ENCODE measurements at regions not wholly inside any gene's neighbourhood (a gene's known extent, or its start where the extent isn't known, plus 50 kb on each side); places are given as distances from the start of the nearest gene placed in this dataset.

- Histone ChIP-seq H4K20me1 (ENCODE audit: insufficient read depth, low read length) (no peaks in the 10 kb centered on the region), H2AFZ (ENCODE audit: low read length) (no peak overlapping the region), H3K36me3 (replicated peaks; ENCODE audit: insufficient read depth, low read length) (no peaks in the 10 kb centered on the region), H3K4me2 (ENCODE audit: low read depth, low read length) (no peak overlapping the region), H3K27ac (ENCODE audit: low read length) (no peak overlapping the region), H3F3A (ENCODE audit: insufficient read depth, low read length) (no peaks in the 10 kb centered on the region), H3K27me3 (replicated peaks; ENCODE audit: insufficient read depth, low read length) (no peaks in the 10 kb centered on the region), H3K9me2 (replicated peaks; ENCODE audit: insufficient read depth, low read length) (no peaks in the 10 kb centered on the region; the same call in 1 of the 2 replicates), H3K9me3 (replicated peaks; ENCODE audit: insufficient read depth, low read length) (no peaks in the 10 kb centered on the region), H3K9ac (ENCODE audit: low read length) (no peak overlapping the region), H3K79me2 (ENCODE audit: low read length) (no peaks in the 10 kb centered on the region), H3K4me3 (ENCODE audit: low read length) (no peak overlapping the region), H3K4me1 (ENCODE audit: low read length) (no peaks in the 10 kb centered on the region)
- no peak for DNase-seq
- TF ChIP-seq EZH2 (optimal IDR thresholded peaks at IDR 0.05; ENCODE audit: low read depth, low read length) (no peak), EZH2phosphoT487 (IDR thresholded peaks at IDR 0.05; ENCODE audit: low read length) (no peak), CTCF (IDR thresholded peaks at IDR 0.05; ENCODE audit: low read length) (no peak)
These were observed 239.4 kb downstream of the SPATA18 start for GRCh38 chr4:52290466-52290865.

- Histone ChIP-seq H3F3A (ENCODE audit: insufficient read depth, low read length) (no peaks in the 10 kb centered on the region), H2AFZ (ENCODE audit: low read length) (no peak overlapping the region), H3K9me3 (replicated peaks; ENCODE audit: insufficient read depth, low read length) (no peaks in the 10 kb centered on the region), H3K27ac (ENCODE audit: low read length) (no peak overlapping the region), H3K4me3 (ENCODE audit: low read length) (no peak overlapping the region), H3K4me1 (ENCODE audit: low read length) (no peaks in the 10 kb centered on the region), H3K4me2 (ENCODE audit: low read depth, low read length) (no peak overlapping the region), H3K36me3 (replicated peaks; ENCODE audit: insufficient read depth, low read length) (no peaks in the 10 kb centered on the region), H4K20me1 (ENCODE audit: insufficient read depth, low read length) (no peaks in the 10 kb centered on the region), H3K27me3 (replicated peaks; ENCODE audit: insufficient read depth, low read length) (no peaks in the 10 kb centered on the region), H3K79me2 (ENCODE audit: low read length) (no peaks in the 10 kb centered on the region), H3K9me2 (replicated peaks; ENCODE audit: insufficient read depth, low read length) (no peaks in the 10 kb centered on the region; the same call in 1 of the 2 replicates), H3K9ac (ENCODE audit: low read length) (no peak overlapping the region)
- TF ChIP-seq EZH2phosphoT487 (IDR thresholded peaks at IDR 0.05; ENCODE audit: low read length) (no peak), EZH2 (optimal IDR thresholded peaks at IDR 0.05; ENCODE audit: low read depth, low read length) (no peak), CTCF (IDR thresholded peaks at IDR 0.05; ENCODE audit: low read length) (no peak)
- DNase-seq, result no peak
These were observed 241.1 kb downstream of the SPATA18 start for GRCh38 chr4:52292245-52292644.

GRCh38 chr4:52296341-52296740, 245.2 kb downstream of the SPATA18 start:
- Histone ChIP-seq H3K9me3 (replicated peaks; ENCODE audit: insufficient read depth, low read length) (no peaks in the 10 kb centered on the region), H3K9ac (ENCODE audit: low read length) (no peak overlapping the region), H3K79me2 (ENCODE audit: low read length) (no peaks in the 10 kb centered on the region), H3K4me3 (ENCODE audit: low read length) (no peak overlapping the region), H3K27me3 (replicated peaks; ENCODE audit: insufficient read depth, low read length) (no peaks in the 10 kb centered on the region), H2AFZ (ENCODE audit: low read length) (no peak overlapping the region), H3F3A (ENCODE audit: insufficient read depth, low read length) (no peaks in the 10 kb centered on the region), H4K20me1 (ENCODE audit: insufficient read depth, low read length) (no peaks in the 10 kb centered on the region), H3K9me2 (replicated peaks; ENCODE audit: insufficient read depth, low read length) (no peaks in the 10 kb centered on the region; the same call in 1 of the 2 replicates), H3K36me3 (replicated peaks; ENCODE audit: insufficient read depth, low read length) (no peaks in the 10 kb centered on the region), H3K27ac (ENCODE audit: low read length) (no peak overlapping the region), H3K4me2 (ENCODE audit: low read depth, low read length) (no peak overlapping the region), H3K4me1 (ENCODE audit: low read length) (no peaks in the 10 kb centered on the region)
- no peak for DNase-seq
- TF ChIP-seq EZH2phosphoT487 (IDR thresholded peaks at IDR 0.05; ENCODE audit: low read length), result no peak
- no peak for TF ChIP-seq CTCF (IDR thresholded peaks at IDR 0.05; ENCODE audit: low read length)
- TF ChIP-seq EZH2 (optimal IDR thresholded peaks at IDR 0.05; ENCODE audit: low read depth, low read length), result no peak
